Subcutaneous abdominal adipose tissue (tissue), 5 donors: ENCODE measurements at regions not wholly inside any gene's neighbourhood (a gene's known extent, or its start where the extent isn't known, plus 50 kb on each side); places are given as distances from the start of the nearest gene placed in this dataset.

Experiments
- H3K27ac ChIP-seq: one replicate; pipeline ENCODE4 v1.7.0; 2013; ENCODE audit warnings: low read depth, mild to moderate bottlenecking, inconsistent platforms, low read length, moderate library complexity
- H3K27me3 ChIP-seq, 5 donors: one replicate each; pipeline ENCODE4 v1.7.0; 2013; ENCODE audit warnings: low read length in 5 of 5, inconsistent platforms in 1 of 5; ENCODE audit not compliant: control insufficient read depth in 5 of 5, insufficient read depth in 4 of 5
- H3K36me3 ChIP-seq, 5 donors: one replicate each; pipeline ENCODE4 v1.7.0; 2013; ENCODE audit warnings: low read length in 5 of 5; ENCODE audit not compliant: control insufficient read depth in 5 of 5, insufficient read depth in 5 of 5
- H3K4me1 ChIP-seq, 5 donors: one replicate each; pipeline ENCODE4 v1.7.0; 2013; ENCODE audit warnings: low read length in 5 of 5, mild to moderate bottlenecking in 3 of 5, moderate library complexity in 1 of 5; ENCODE audit not compliant: control insufficient read depth in 5 of 5, insufficient read depth in 5 of 5
- H3K4me3 ChIP-seq, 5 donors: one replicate each; pipeline ENCODE4 v1.7.0; 2013; ENCODE audit warnings: low read length in 5 of 5, low read depth in 1 of 5
- H3K9ac ChIP-seq, 5 donors: one replicate each; pipeline ENCODE4 v1.7.0; 2013; ENCODE audit warnings: low read length in 5 of 5, mild to moderate bottlenecking in 4 of 5, moderate library complexity in 3 of 5
- H3K9me3 ChIP-seq, 5 donors: one replicate each; pipeline ENCODE4 v1.7.0; 2013; ENCODE audit warnings: low read length in 5 of 5; ENCODE audit not compliant: control insufficient read depth in 5 of 5
- donor health status: healthy.
- donor health status: healthy.
- donor health status: healthy.
- donor health status: healthy.
- donor health status: healthy.

DNA sequence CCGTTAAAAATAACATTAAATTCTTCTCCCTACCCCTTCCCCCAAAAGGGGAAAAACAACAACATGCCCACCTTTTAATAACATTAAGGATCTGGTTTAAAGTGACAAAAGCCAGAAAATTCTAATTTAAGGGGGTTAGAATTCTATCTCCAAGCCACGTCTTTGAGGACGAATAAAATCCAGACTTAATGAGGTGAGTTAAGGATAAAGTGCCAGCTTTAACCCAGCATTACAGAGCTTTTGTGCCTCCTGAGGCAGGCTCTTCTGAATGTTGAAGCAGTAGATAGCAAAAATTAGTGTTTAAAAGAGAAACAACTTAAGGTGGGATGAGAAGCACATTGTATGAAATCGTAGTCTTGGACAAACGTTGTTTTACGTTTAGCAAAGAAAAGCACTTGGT, 329.0 kb upstream of the MPDZ start:
- no peak overlapping the region for H3K27ac ChIP-seq
- H3K36me3 ChIP-seq: no peaks in the 10 kb centered on the region
- no peaks in the 10 kb centered on the region for H3K27me3 ChIP-seq
- peak overlapping the region in 1 of 5 donors; percentile 1 for H3K9ac ChIP-seq
- H3K9me3 ChIP-seq: no peaks in the 10 kb centered on the region
- peaks cover 4 to 25% (median 17%) of the 10 kb centered on the region in 5 donors for H3K4me1 ChIP-seq
- peak overlapping the region in 4 of 5 donors; percentile 22 to 47 (median 26) for H3K4me3 ChIP-seq

DNA sequence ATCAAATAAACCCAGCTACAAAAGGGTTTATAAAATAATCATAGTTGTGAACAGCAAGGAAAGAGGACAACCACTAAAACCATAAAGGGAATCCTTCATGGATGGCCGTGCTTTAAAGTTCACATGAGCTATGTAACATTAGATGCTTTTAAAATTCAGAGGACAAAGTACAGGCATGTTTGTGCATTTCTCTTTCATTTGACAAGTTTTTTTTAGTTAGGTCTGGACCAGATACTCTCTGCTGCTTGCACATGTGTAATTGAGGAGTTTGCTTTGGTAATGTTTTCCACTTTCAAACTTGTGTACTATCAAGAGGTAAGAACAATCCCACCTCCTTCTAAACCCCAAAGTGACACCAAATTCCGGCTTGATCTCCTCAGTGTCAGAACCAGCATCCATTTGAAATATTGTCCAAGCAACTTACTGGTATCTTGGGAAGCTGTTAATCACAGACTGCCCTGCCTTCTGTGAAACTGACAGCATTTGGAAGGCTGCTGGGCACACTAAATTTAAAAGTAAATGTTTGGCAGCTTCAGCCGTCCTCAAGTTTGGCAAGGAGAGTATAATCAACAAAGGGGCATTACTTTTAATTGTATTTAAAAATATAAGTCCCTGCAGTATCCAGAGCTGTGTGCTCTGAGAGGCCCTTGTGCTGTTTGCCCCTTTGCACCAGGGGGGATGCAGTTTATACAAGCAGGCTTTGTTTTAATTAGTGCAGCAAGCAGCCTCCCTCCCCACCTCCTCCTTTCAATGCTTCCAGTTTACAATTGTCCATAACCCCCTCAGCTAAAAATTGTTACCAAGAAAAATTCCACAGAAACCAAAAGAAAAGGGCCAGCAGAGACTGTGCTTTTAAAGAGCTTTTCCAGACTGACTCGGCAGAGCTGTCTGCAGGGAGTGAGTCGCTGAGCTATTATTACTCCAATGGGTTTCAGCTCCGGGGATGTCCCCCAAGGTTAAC, 328.3 kb upstream of the MPDZ start:
- Histone ChIP-seq H3K9me3 (peaks cover 0 to 3% (median 0%) of the 10 kb centered on the region in 5 donors), H3K4me1 (peaks cover 4 to 25% (median 17%) of the 10 kb centered on the region in 5 donors), H3K4me3 (peak overlapping the region in 4 of 5 donors; percentile 22 to 47 (median 26)), H3K9ac (peak overlapping the region in 1 of 5 donors; percentile 1), H3K27me3 (no peaks in the 10 kb centered on the region), H3K36me3 (no peaks in the 10 kb centered on the region), H3K27ac (peak overlapping the region; percentile 3)

GRCh38 chr9:13606586-13606985, 327.1 kb upstream of the MPDZ start:
- Histone ChIP-seq H3K27me3 (no peaks in the 10 kb centered on the region), H3K9ac (no peak overlapping the region), H3K4me1 (peaks cover 4 to 25% (median 17%) of the 10 kb centered on the region in 5 donors), H3K4me3 (no peak overlapping the region), H3K36me3 (no peaks in the 10 kb centered on the region), H3K27ac (no peak overlapping the region), H3K9me3 (peaks cover 0 to 4% (median 0%) of the 10 kb centered on the region in 5 donors)

GRCh38 chr9:13603921-13604320, 324.4 kb upstream of the MPDZ start:
- H3K4me3 ChIP-seq: no peak overlapping the region
- H3K4me1 ChIP-seq: peaks cover 4 to 25% (median 17%) of the 10 kb centered on the region in 5 donors
- peaks cover 0 to 4% (median 0%) of the 10 kb centered on the region in 5 donors for H3K9me3 ChIP-seq
- H3K9ac ChIP-seq: no peak overlapping the region
- H3K27ac ChIP-seq: no peak overlapping the region
- no peaks in the 10 kb centered on the region for H3K27me3 ChIP-seq
- H3K36me3 ChIP-seq: no peaks in the 10 kb centered on the region

- Histone ChIP-seq H3K4me1 (peaks cover 0 to 12% (median 7%) of the 10 kb centered on the region in 5 donors), H3K27me3 (no peaks in the 10 kb centered on the region), H3K27ac (no peak overlapping the region)
These were observed 319.2 kb upstream of the MPDZ start for GRCh38 chr9:13598738-13599137.

DNA sequence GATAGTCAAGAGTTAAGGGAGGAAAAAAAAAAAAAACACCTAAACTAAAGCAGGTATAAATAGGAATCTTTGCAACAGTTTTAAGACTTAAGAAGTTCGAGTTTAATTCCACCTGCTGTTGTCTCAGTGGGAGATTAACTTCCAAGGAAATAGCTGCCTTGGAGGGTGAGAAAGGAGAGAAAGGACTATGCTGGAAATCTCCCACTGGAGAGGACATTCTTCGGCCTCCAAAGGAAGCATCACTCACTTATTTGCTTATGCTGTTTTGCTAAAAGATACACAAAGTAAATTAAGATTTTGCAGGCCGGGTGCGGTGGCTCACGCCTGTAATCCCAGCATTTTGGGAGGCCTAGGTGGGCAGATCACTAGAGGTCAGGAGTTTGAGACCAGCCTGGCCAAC, 317.9 kb upstream of the MPDZ start:
- no peaks in the 10 kb centered on the region for H3K36me3 ChIP-seq
- peaks cover 0 to 12% (median 7%) of the 10 kb centered on the region in 5 donors for H3K4me1 ChIP-seq
- no peak overlapping the region for H3K9ac ChIP-seq
- peaks cover 0 to 3% (median 0%) of the 10 kb centered on the region in 5 donors for H3K9me3 ChIP-seq
- no peak overlapping the region for H3K27ac ChIP-seq
- no peaks in the 10 kb centered on the region for H3K27me3 ChIP-seq
- H3K4me3 ChIP-seq: no peak overlapping the region

More at GRCh38 chr9:13598738-13599137, 319.2 kb upstream of the MPDZ start:
- H3K4me3 ChIP-seq: no peak overlapping the region
- H3K9ac ChIP-seq: no peak overlapping the region
- no peaks in the 10 kb centered on the region for H3K36me3 ChIP-seq
- peaks cover 0 to 4% (median 0%) of the 10 kb centered on the region in 5 donors for H3K9me3 ChIP-seq

DNA sequence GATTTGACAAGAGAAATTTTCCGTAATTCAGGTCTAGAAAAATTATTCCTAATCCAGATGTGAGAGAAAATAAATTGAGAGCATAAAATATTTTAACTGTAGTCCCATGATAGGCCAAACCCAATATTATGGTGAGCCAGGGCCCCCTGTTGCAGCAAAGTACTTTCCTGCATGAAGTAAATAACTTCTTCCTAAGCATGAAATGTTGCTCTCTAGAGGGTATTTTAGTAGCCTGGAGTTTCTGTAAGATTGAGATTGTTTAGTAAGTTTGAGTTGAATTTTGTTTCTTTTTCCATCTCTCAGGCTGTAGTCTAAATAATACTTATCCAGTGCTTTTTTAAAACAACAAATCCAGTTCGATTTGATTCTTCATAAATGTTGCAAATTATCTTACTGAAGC, 317.5 kb upstream of the MPDZ start:
- Histone ChIP-seq H3K4me3 (no peak overlapping the region), H3K9me3 (peaks cover 0 to 3% (median 0%) of the 10 kb centered on the region in 5 donors), H3K4me1 (peaks cover 0 to 12% (median 7%) of the 10 kb centered on the region in 5 donors), H3K36me3 (no peaks in the 10 kb centered on the region), H3K9ac (no peak overlapping the region), H3K27me3 (no peaks in the 10 kb centered on the region), H3K27ac (no peak overlapping the region)

DNA sequence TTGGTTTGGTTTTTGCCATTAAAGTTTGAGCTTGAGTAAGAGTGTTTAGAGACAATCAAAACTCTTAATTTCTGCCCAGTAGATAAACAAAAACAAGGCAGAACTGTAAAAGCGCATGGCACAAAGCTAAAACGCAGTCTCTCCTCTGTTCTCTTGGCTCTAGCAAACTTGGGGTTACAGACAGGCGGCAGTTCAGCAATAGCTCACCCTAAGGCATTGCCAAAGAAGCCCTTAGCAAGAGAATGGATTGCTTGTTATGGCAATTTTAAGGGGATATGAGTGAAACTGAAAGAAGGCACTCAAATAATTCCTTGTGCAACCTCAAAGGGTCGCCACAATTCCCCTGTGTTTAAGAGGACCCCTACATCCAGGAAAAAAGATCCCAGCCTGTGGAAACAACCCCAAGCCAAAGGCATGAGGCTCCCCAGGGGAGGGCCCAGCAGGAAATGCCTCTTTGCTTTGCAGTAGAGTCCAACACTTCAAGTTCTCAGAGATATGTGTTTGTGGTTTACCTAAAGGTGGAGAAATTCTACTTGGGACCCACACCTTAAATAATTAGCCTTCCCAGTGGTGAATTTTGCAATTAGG, 317.0 kb upstream of the MPDZ start:
- Histone ChIP-seq H3K9ac (no peak overlapping the region), H3K27me3 (no peaks in the 10 kb centered on the region), H3K4me1 (peaks cover 0 to 12% (median 7%) of the 10 kb centered on the region in 5 donors), H3K36me3 (no peaks in the 10 kb centered on the region), H3K4me3 (no peak overlapping the region), H3K27ac (no peak overlapping the region), H3K9me3 (peaks cover 0 to 3% (median 0%) of the 10 kb centered on the region in 5 donors)

GRCh38 chr9:13590996-13591395, 311.5 kb upstream of the MPDZ start:
- Histone ChIP-seq H3K9me3 (no peaks in the 10 kb centered on the region), H3K4me3 (no peak overlapping the region), H3K27ac (no peak overlapping the region), H3K9ac (no peak overlapping the region), H3K27me3 (no peaks in the 10 kb centered on the region), H3K4me1 (peaks cover 0 to 20% (median 5%) of the 10 kb centered on the region in 5 donors), H3K36me3 (no peaks in the 10 kb centered on the region)
